GM10248 (cell line): ENCODE measurements at regions not wholly inside any gene's neighbourhood (a gene's known extent, or its start where the extent isn't known, plus 50 kb on each side); places are given as distances from the start of the nearest gene placed in this dataset.

Experiments used
- CTCF ChIA-PET: fragments of 300-600 bp; sonication (Branson Sonifier 250); formaldehyde crosslinking; extraction: SDS; loops from one replicate; lab custom pipeline; 2021; ENCODE audit warnings: antibody characterized with exemption; lab: Yijun Ruan, JAX
- POLR2A ChIA-PET: fragments of 350-650 bp; sonication (Branson Sonifier 250); formaldehyde crosslinking; extraction: SDS; loops from one replicate; lab custom pipeline; 2020; ENCODE audit warnings: antibody characterized with exemption; lab: Yijun Ruan, JAX
- DNase-seq: peaks from one replicate; pipeline ENCODE4 v3.0.0; 2012; ENCODE audit errors: extremely low spot score
- TF ChIP-seq, protein P1 (sequence below): IDR thresholded peaks from 2 replicates; pipeline ENCODE4 v1.5.1; 2012; ENCODE audit warnings: mild to moderate bottlenecking, low read depth; ENCODE audit errors: extremely low read depth, missing control alignments, control extremely low read depth

DNA sequence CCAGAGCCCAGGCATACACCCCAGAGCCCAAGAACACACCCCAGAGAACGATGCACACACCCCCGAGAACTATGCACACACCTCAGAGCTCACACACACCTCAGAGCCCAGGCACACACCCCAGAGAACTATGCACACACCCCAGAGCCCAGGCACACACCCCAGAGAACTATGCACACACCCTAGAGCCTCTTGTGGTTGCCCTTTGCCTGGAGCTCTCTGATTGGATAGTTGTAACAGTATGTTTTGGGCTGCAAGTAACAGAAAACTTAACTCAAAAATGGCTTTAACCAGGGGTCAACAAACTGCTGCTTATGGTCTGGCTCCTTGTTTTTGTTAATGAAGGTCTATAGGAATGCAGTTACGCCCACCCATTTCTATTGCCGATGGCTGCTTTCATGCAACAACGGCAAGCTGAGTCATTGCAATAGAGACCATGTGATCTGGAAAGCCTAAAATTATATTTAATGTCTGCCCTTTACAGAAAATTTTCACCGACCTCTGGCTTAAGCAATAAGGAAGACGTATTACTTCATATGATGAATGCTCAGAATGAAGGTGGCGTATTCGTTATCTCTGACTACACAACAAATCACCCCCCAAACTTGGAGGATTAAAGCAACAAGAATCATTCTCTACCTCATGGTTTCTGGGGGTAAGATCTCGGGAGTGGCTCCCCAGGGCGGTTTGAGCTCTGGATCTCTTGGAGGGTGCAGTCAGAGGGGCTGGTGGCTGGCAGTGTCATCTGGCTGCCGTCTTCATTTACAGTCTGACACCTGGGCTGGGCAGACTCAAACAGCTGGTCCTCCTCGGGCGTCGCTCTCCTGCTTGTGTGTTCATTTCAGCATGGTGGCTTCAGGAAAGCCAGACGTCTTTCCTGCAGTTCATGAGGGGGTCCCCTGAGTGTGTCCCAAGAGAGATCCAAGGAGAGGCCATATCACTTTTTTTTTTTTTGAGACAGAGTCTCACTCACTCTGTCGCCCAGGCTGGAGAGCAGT lies 66.3 kb upstream of the NCOR2 start:
- CTCF ChIA-PET = interaction anchor here (1.3 kb wide), 1 partner anchor 63 kb away, joined by 3 read pairs; no protein-coding TSS in a partner anchor
- TF ChIP-seq, protein P1, sequence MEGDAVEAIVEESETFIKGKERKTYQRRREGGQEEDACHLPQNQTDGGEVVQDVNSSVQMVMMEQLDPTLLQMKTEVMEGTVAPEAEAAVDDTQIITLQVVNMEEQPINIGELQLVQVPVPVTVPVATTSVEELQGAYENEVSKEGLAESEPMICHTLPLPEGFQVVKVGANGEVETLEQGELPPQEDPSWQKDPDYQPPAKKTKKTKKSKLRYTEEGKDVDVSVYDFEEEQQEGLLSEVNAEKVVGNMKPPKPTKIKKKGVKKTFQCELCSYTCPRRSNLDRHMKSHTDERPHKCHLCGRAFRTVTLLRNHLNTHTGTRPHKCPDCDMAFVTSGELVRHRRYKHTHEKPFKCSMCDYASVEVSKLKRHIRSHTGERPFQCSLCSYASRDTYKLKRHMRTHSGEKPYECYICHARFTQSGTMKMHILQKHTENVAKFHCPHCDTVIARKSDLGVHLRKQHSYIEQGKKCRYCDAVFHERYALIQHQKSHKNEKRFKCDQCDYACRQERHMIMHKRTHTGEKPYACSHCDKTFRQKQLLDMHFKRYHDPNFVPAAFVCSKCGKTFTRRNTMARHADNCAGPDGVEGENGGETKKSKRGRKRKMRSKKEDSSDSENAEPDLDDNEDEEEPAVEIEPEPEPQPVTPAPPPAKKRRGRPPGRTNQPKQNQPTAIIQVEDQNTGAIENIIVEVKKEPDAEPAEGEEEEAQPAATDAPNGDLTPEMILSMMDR = no peak
- POLR2A ChIA-PET = no interaction called here
- DNase-seq = no peak

DNA sequence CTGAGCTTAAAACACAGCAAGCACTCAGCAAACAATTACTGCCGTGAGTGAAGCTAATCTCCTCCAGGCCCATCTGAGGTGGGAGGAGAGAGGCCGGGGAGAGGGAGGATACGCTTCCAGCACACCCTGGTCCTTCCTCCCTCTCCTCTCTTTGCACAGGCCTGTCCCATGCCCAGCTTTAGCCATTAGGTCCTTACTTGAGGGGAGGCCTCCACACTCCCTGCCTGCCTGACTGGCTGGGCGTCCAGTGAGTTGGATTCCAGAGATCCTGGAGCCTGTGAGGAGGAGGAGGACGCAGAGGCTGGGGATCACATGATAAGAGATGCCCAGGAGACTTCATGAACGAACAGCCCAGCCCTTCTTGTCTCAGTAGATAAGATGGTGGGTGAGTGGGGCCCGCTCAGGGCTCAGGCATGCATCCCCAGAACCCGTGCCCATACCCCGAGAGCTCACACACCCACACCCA lies 65.1 kb upstream of the NCOR2 start:
- DNase-seq = no peak
- ChIA-PET POLR2A (no interaction called here), CTCF (no interaction called here)
- TF ChIP-seq, protein P1 = no peak

DNA sequence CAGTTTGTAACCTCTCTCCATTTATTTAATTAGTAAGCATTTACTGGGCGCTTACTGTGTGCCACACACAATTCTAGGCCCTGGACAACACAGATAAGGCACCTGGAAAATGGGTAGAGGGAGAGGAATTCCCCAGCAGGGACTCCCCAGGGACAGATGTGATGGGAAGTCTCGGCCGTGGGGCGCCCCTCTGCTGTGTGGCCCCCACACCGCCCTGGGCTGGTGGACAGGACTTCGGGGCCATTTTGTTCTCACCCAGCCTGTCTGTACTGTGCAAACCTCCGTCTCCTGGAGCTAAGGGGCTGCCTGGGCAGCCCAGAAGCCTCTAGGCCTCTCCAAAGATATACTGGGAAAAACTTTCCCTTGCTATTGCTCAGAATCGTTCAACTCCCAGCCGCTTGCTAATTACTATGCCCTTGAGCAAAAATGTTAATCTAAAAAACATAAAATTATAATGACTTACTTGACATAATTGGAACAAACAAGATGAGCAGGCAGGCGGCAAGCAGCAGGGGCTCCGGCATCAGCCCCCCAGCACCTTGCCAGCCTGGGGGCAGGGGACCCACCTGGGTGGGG lies 64.4 kb upstream of the NCOR2 start:
- CTCF ChIA-PET = no interaction called here
- POLR2A ChIA-PET = no interaction called here

DNA sequence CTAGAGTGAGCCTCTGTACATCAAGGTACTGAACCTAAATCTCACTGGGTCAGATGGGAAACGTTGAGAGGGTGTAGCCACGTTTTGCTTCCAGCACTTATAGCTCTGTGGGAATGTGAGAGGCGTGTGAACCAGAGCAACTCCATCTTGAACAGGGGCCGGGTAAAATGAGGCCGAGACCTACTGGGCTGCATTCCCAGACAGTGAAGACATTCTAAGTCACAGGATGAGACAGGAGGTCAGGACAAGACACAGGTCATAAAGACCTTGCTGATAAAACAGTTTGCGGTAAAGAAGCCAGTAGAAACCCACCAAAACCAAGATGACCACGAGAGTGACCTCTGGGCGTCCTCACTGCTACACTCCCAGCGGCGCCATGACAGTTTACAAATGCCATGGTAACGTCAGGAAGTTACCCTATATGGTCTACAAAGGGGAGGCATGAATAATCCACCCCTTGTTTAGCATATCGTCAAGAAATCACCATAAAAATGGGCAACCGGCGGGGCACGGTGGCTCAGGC lies 63.4 kb upstream of the NCOR2 start:
- POLR2A ChIA-PET = no interaction called here
- no peak for DNase-seq
- TF ChIP-seq, protein P1 = no peak
- CTCF ChIA-PET = no interaction called here

More for the DNA sequence above, 64.4 kb upstream of the NCOR2 start:
- TF ChIP-seq, protein P1 = no peak
- no peak for DNase-seq

DNA sequence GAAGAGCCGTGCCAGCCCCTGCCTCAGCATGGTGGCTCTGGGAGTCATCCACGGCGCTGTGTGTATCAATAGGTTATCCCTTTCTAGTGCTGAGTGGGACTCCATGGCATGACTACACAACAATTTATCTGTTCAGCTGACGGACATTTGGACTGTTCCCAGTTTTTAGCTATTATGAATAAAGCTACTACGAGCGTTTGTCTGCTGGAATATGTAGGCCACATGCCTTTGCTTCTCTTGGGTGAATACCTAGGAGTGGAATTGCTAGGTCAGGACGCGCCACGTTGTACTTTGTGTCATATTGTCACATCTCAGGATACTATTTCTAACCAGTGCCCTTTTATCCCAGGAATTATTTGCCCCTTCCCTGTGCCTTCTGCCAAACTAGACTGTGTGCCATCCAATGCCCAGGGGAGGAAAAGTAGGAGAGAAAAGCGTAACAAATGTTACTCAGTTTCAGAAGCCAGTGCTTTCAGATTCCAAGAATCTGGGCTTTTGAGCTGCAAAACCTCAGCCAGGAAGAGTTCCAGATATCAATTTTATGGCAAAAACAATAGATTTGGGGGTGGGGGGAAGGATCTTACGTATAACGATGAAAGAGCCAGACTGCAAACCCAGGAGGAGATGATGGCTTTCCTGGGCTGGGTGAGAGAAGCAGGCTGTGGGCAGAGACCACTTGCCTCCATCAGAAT lies 62.5 kb upstream of the NCOR2 start:
- ChIA-PET POLR2A (no interaction called here), CTCF (no interaction called here)
- TF ChIP-seq, protein P1 = no peak
- DNase-seq = no peak

DNA sequence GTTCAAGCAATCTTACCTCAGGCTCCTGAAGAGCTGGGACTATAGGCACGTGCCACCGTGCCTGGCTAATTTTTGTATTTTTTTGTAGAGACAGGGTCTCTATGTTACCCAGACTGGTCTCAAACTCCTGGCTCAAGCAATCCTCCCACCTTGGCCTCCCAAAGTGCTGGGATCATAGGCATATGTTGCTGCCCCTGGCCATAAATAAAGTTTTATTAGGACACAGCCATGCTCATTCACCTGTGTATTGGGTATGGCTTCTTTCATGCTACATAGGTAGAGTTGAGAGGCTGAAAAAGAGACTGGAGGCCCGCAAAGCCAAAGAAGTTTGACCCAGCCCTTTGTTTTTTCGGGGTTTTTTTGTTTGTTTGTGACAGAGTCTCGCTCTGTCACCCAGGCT lies 61.7 kb upstream of the NCOR2 start:
- CTCF ChIA-PET = no interaction called here
- POLR2A ChIA-PET = no interaction called here
- no peak for DNase-seq
- TF ChIP-seq, protein P1 = no peak
